T-helper 2 cell treated with Interferon-gamma antibody and Interleukin-4, amounts not matched to agents 100 ng/mL and 5 ng/mL, for 36 hours (primary cell): ENCODE measurements at regions not wholly inside any gene's neighbourhood (a gene's known extent, or its start where the extent isn't known, plus 50 kb on each side); places are given as distances from the start of the nearest gene placed in this dataset.
"Not testable (repeated sequence)": the region's sequence is repeated elsewhere in the genome, so short reads cannot be mapped to it uniquely, and the experiment has no call there.

Experiments used
- intact Hi-C: fragments of 100-400 bp; cut with micrococcal nuclease; formaldehyde crosslinking; loops from one replicate; pipeline ENCODE4 v1.15.1; 2023

GRCh38 chr10:9547936-9548904, 1469.5 kb upstream of the CELF2 start:
- intact Hi-C loops: no loop called here

- intact Hi-C loops: no loop called here
Observed at GRCh38 chr10:9550810-9551209, 1466.9 kb upstream of the CELF2 start.

GRCh38 chr10:9554321-9554720, 1463.4 kb upstream of the CELF2 start:
- intact Hi-C loops: no loop called here

GRCh38 chr10:9560976-9561375, 1456.7 kb upstream of the CELF2 start:
- intact Hi-C loops: no loop called here

GRCh38 chr10:9561821-9562505, 1455.7 kb upstream of the CELF2 start:
- intact Hi-C loops: no loop called here

DNA sequence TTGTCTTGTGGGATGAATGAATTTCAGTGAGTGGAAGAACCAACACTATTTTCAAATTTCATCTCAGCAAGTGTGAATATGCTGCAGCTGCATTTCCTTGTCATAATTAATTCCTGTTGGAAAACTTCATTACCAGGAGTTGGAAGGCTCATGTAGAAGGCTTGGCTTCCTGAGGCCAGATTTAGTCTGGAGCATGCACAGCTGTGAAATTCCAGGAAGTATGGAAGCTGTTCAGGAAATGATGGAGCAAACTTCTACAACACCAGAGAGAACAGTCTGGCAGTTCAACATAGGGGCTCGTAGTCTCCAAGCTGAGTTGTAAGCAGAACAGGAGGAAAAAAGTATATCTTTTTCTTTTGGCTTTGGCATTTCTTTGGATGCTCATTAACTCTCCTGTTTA, 1439.9 kb upstream of the CELF2 start:
- intact Hi-C loops: no loop called here

GRCh38 chr10:9579110-9579705, 1438.5 kb upstream of the CELF2 start:
- intact Hi-C loops: no loop called here

DNA sequence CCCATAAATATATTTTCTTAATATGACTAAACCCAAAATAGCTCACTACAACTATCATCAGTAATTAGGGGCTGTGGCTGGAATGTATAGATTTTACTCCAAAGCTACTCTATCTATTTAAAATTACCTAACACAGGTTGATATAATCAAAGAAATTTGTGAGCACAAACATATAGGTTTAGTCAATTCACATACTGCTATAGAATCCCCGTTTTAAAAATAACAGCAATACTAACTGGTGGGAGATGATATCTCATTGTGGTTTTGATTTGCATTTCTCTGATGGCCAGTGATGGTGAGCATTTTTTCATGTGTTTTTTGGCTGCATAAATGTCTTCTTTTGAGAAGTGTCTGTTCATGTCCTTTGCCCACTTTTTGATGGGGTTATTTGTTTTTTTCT, 1434.9 kb upstream of the CELF2 start:
- intact Hi-C loops: not testable (repeated sequence)

DNA sequence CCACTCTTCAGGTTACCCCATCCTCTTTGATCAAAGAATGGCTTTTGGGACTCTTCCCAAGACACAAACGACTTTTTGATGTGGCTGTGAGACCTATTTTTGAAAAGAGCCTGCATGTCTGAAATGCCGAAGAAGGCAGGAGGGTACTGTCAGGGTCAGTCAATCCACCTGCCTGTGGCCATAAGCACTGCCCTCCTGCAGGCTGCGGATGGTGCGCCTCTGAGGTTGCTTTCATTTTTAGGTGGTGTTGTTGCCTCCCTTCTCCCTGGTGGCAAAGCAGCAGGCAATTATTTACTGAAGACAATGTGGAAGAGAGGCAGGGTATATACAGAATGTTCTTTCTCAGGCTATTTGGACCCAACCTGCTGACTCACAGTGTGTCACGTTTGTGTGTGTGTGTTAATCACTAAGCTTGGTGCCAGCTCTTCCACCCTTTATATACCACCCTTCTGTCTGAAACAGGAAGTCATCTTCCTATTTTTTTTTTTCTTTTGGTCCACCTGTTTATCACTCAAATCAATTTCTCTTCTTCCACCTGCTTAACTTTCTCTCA, 1421.2 kb upstream of the CELF2 start:
- intact Hi-C loops: no loop called here

DNA sequence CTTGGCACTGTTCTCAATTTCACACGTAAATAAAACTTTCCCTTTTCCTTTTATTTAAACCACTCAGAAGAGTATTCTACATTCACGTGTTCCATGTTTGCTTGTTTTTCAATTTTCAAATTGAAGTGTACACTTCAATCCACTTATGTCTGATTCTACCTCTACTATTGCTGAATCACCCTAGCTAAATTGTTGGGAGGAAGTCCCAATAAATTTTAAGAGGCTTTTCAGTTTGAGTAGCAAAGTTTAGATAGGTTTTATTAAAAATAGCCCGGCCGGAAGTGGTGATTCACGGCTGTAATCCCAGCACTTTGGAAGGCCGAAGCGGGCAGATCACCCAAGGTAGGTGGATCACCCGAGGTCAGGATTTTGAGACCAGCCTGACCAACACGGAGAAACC, 1414.7 kb upstream of the CELF2 start:
- intact Hi-C loops: no loop called here

- intact Hi-C loops: no loop called here
Observed at GRCh38 chr10:9603972-9604371, 1413.7 kb upstream of the CELF2 start.

DNA sequence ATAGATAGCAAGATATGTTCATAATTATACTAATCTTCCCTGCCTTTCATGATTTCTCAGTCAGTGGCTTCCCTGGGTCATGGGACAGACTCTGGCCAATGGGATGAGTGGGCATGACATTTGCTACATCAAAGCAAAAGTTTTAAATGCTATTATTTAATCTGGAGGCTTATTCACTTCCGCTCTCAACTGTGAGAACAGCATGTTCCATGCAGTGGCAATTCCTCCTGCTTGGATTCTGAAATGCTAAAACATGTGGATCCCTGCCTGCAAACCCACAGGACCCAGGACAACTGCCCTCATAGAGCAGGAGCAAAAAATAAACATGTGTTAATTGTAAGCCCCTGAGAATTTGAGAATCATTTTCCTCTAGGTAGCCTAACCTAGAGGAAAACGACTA, 1412.4 kb upstream of the CELF2 start:
- intact Hi-C loops: no loop called here

DNA sequence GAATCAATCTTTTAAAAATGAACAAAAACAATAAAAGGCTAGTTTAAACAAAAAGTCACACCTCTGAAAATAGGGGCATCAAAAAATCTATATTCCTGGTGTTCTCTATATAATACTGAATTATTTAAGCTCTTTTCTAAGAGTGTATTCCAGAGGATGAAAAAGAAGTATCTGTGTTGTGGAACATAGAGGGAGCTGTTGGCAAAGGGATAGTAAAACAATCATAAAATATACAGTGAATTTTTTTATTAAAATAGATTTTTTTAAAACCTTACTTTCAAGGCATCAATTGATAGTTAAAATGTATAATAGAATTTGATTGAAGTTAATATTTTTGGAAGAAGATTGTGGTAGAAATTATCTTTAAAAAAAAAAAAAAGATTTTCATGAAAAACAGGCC, 1409.1 kb upstream of the CELF2 start:
- intact Hi-C loops: no loop called here

DNA sequence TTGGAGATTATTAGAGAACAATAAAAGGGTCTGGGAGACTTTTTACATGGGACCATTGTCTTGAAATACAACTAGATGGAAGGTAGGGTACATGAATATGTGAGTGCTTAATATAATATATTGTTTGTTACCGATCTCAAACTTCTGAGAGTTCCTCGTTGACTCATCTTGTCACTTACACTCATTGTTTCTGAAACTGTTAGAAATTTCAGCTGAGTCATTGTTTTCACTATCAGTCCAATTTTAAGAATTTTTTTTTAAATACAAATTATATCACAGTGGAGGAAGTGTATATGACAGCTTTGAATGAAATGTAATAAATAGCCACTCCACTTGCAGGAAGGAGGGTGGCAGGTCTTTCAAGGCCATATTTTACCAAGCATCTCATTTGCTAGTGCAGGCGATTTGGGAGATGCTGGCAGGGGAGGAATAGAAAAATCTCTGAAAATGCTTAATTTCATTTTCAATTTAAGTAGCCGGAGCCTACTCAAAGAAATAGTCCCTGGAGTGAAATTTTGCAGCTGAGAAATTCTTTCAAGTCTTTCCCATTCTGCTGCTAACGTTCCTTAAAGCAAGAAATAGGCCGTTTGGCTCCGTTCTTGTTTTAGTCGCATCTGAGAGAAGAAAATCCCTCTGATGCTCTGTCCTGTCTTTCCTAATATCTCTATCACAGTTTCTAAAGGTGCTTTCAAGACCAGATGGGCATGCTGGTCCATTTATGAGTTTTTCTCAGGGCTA, 1404.2 kb upstream of the CELF2 start:
- intact Hi-C loops: no loop called here

DNA sequence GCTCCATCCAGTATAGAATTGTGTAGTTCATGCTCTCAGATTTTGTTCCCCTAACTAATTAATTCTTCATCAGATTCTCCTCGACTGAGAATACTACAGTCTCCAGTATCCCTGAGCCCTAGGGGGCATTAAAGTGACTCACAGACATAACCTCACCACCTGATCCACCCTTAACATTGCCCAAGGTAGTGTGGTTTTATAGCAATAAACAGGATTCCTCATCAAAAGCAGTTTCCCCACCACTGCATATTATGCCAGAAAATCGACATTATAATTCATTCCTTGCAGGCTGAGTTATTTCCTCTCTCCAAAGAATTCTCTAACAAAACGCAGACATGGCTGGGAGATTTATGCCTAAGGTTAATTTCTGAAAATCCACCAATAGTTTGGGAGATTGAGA, 1402.5 kb upstream of the CELF2 start:
- intact Hi-C loops: no loop called here

DNA sequence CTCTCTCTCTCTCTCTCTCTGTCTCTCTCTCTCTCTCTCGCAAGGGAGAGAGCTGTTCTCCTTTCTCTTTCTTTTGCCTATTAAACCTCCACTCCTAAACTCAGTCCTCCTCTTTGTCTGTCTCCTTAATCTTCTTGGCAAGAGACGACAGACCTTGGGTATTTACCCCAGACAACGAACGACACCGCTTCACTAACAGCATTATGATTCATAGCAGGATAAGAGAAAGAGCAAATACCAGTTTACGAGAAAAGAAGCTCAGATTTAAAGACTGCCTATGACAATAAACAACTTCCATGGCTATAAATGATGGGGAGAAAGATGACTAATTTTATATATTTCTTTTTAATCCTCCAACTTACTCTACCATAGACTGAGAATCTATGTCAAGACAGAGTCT, 1396.5 kb upstream of the CELF2 start:
- intact Hi-C loops: no loop called here

DNA sequence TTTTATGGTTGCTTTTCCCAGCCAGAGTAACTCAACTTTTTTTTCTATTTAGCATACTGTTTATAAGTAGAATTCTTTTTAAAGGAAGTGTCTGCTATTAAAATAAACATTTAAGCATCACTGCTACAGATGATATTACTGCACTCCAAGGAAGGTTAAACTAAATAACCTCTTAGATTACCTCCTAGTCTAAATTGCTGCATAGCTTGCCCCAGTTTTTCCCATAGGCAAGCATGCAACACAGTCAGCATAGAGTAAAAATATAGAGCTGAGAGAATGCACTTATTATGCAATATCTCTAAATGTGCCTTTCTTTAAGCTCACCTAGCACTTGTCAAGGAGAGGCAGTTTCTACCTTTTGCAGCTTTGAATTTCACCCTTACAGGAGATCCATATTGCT, 1392.4 kb upstream of the CELF2 start:
- intact Hi-C loops: no loop called here

- intact Hi-C loops: no loop called here
Observed at GRCh38 chr10:9634466-9634865, 1383.2 kb upstream of the CELF2 start.

- intact Hi-C loops: no loop called here
Observed at GRCh38 chr10:9635691-9636090, 1382.0 kb upstream of the CELF2 start.

DNA sequence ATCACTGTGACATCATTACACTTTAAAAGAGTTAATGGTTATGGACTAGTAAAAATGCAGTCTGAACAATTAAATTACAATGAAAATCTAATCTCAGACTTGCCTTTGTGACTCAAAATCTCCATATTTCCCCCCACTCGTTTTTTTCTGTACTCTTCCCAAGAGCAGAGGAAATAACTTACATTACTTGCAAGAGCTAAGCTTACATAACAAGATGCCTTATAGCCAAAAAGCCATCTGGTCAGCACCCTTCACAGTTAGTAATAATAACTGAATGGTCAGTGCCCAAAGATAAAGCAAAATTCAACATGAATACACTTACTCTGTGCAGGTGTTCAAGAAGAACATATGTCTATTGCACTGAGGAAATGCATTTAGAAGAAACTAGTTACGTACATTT, 1381.5 kb upstream of the CELF2 start:
- intact Hi-C loops: no loop called here

DNA sequence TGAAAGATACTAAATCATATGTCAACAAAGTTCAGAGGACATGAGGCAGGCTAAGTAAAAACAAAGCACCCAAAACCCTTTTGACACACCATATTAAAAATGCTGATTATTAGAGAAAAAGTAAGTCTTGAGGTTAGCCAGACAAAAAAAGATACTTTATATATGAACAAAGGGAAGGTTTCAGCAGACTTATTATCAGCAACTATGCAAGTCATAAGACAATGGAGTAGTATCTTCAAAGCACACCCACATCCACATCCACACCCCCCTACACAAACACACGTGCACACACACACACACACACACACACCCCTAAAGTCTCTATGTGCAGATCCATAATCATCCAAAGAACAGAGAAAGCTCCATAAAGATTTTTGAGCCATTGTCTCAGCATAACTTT, 1373.9 kb upstream of the CELF2 start:
- intact Hi-C loops: no loop called here
